GM12864 (cell line): ENCODE measurements at regions not wholly inside any gene's neighbourhood (a gene's known extent, or its start where the extent isn't known, plus 50 kb on each side); places are given as distances from the start of the nearest gene placed in this dataset.

Experiments used
- DNase-seq: peaks from one replicate; pipeline ENCODE4 v3.0.0-alpha.2; 2011; ENCODE audit warnings: low read depth
- H3K4me3 ChIP-seq: 2 replicates; pipeline ENCODE4 v1.5.1; 2011; ENCODE audit warnings: mild to moderate bottlenecking, low read depth, low read length, control low read depth
- TF ChIP-seq, protein P1 (sequence below): IDR thresholded peaks from 2 replicates; pipeline ENCODE4 v1.5.1; 2011; ENCODE audit warnings: low read depth, mild to moderate bottlenecking, moderate library complexity, low read length, control low read depth, inconsistent platforms; ENCODE audit errors: missing control alignments

DNA sequence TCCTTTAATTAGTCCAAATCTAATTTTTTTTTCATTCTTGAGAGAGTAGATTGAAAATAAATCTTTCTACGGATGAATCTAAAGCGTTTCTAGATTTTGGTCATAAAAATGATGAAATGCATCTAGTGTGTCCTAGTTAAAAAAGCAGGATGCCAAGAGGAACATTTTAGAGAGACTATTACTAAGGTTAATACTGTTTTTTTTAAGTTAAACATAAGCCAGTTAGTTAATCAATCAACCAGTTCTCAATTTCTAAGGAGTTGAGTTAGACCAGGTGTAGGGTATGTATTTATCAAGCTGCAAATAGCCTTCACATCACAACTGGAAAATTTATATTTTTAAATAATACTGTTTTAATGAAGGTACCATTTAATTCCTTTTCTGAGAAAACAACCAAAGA is 679.5 kb upstream of the IGFBP7 start:
- TF ChIP-seq, protein P1, sequence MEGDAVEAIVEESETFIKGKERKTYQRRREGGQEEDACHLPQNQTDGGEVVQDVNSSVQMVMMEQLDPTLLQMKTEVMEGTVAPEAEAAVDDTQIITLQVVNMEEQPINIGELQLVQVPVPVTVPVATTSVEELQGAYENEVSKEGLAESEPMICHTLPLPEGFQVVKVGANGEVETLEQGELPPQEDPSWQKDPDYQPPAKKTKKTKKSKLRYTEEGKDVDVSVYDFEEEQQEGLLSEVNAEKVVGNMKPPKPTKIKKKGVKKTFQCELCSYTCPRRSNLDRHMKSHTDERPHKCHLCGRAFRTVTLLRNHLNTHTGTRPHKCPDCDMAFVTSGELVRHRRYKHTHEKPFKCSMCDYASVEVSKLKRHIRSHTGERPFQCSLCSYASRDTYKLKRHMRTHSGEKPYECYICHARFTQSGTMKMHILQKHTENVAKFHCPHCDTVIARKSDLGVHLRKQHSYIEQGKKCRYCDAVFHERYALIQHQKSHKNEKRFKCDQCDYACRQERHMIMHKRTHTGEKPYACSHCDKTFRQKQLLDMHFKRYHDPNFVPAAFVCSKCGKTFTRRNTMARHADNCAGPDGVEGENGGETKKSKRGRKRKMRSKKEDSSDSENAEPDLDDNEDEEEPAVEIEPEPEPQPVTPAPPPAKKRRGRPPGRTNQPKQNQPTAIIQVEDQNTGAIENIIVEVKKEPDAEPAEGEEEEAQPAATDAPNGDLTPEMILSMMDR: no peak
- no peak overlapping the region for H3K4me3 ChIP-seq
- DNase-seq: no peak

DNA sequence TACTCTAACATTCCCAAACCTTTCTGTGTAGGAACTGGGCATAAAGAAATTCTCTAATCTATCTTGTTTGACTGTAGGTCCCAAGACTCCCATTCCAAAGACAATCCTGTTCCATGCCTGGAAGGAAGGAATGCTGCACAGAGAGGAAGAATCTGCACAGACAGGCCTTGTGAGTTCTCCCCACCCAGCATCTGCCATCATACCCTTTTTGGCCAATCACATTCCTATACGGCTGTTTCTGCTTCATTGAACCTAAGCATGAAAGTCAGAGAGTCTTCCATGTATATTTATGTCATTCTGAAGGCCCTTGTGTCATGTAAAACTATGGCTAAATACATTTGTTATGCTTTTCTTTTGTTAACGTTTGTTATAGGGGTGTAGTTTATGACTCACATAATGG is 667.7 kb upstream of the IGFBP7 start:
- TF ChIP-seq, protein P1: no peak
- no peak overlapping the region for H3K4me3 ChIP-seq
- DNase-seq: no peak

- DNase-seq: no peak
- no peak overlapping the region for H3K4me3 ChIP-seq
- TF ChIP-seq, protein P1: no peak
Measured at GRCh38 chr4:57774681-57775080, 664.5 kb upstream of the IGFBP7 start.

GRCh38 chr4:57774171-57774570 is 664.0 kb upstream of the IGFBP7 start:
- DNase-seq: no peak
- TF ChIP-seq, protein P1: no peak
- no peak overlapping the region for H3K4me3 ChIP-seq

GRCh38 chr4:57766341-57766740 is 656.2 kb upstream of the IGFBP7 start:
- no peak for DNase-seq
- H3K4me3 ChIP-seq: no peak overlapping the region
- TF ChIP-seq, protein P1: no peak

- no peak overlapping the region for H3K4me3 ChIP-seq
- TF ChIP-seq, protein P1: no peak
- DNase-seq: no peak
Measured at GRCh38 chr4:57764856-57765255, 654.7 kb upstream of the IGFBP7 start.

DNA sequence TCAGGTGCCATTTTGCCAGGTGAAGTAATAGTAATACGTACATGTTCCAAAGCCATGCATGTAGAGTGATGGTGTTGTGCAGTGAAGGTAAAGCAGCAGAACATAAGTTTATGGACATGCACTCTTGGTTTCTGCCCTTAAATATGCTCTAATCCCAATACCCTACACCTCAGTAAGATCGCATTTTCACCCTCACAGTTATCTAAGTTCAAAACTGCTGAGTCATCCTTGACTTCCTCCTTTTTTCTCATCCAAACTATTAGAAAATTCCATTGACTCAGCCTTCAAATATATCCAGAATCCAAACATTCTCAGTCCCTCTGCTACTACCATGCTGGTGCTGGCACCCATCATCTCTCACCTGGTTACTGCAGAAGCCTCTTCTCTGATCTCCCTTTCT is 652.9 kb upstream of the IGFBP7 start:
- TF ChIP-seq, protein P1: no peak
- no peak overlapping the region for H3K4me3 ChIP-seq
- DNase-seq: no peak
